Smooth muscle cell (in vitro differentiated cells): ENCODE measurements at regions not wholly inside any gene's neighbourhood (a gene's known extent, or its start where the extent isn't known, plus 50 kb on each side); places are given as distances from the start of the nearest gene placed in this dataset.

Experiments used
- DNase-seq: peaks from one replicate; lab custom pipeline; 2025; ENCODE audit not compliant: unreplicated experiment; lab: John Stamatoyannopoulos, UW
- H2AFZ ChIP-seq: fragments of 200-600 bp; sonication (generic); 2 replicates; pipeline ENCODE4 v1.6.0; 2016; ENCODE audit warnings: antibody characterized with exemption, low read depth, mild to moderate bottlenecking
- H3F3A ChIP-seq: fragments of 200-600 bp; sonication (generic); 2 replicates; pipeline ENCODE4 v1.6.0; 2017; ENCODE audit warnings: antibody characterized with exemption, low read depth
- H3K27ac ChIP-seq: fragments of 200-600 bp; sonication (generic); 2 replicates; pipeline ENCODE4 v1.5.1; 2016; ENCODE audit warnings: low read depth, mild to moderate bottlenecking
- H3K27me3 ChIP-seq: fragments of 200-600 bp; sonication (generic); 2 replicates; pipeline ENCODE4 v1.6.1; 2016; ENCODE audit warnings: low read depth, mild to moderate bottlenecking
- H3K36me3 ChIP-seq: fragments of 200-600 bp; sonication (generic); 2 replicates; pipeline ENCODE4 v1.5.1; 2016; ENCODE audit warnings: low read depth
- H3K4me1 ChIP-seq: fragments of 200-600 bp; sonication (generic); 2 replicates; pipeline ENCODE4 v1.5.1; 2016; ENCODE audit warnings: low read depth
- H3K4me2 ChIP-seq: fragments of 200-600 bp; sonication (generic); 2 replicates; pipeline ENCODE4 v1.6.0; 2016; ENCODE audit warnings: mild to moderate bottlenecking
- H3K4me3 ChIP-seq: fragments of 200-600 bp; sonication (generic); 2 replicates; pipeline ENCODE4 v1.5.1; 2016; ENCODE audit warnings: mild to moderate bottlenecking
- H3K79me2 ChIP-seq: fragments of 200-600 bp; sonication (generic); 2 replicates; pipeline ENCODE4 v1.6.0; 2016; ENCODE audit warnings: low read depth, mild to moderate bottlenecking
- H3K9ac ChIP-seq: fragments of 200-600 bp; sonication (generic); 2 replicates; pipeline ENCODE4 v1.6.0; 2016; ENCODE audit warnings: low read depth
- H3K9me3 ChIP-seq: fragments of 200-600 bp; sonication (generic); replicated peaks from 2 replicates; pipeline ENCODE4 v1.5.1; 2016; ENCODE audit warnings: low read depth
- H4K20me1 ChIP-seq: fragments of 200-600 bp; sonication (generic); 2 replicates; pipeline ENCODE4 v1.6.0; 2016; ENCODE audit warnings: low read depth
- WGBS: methylation state at CpG from one replicate; pipeline ENCODE4 v1.1.7; 2016; ENCODE audit warnings: low lambda C conversion rate; 5-methylcytosine and 5-hydroxymethylcytosine counted together
- TF ChIP-seq, protein P1 (sequence below): fragments of 200-600 bp; sonication (generic); IDR thresholded peaks from 2 replicates; pipeline ENCODE4 v1.5.1; 2017; ENCODE audit warnings: borderline replicate concordance, mild to moderate bottlenecking, antibody characterized with exemption; ENCODE audit not compliant: insufficient read depth, poor library complexity, severe bottlenecking

DNA sequence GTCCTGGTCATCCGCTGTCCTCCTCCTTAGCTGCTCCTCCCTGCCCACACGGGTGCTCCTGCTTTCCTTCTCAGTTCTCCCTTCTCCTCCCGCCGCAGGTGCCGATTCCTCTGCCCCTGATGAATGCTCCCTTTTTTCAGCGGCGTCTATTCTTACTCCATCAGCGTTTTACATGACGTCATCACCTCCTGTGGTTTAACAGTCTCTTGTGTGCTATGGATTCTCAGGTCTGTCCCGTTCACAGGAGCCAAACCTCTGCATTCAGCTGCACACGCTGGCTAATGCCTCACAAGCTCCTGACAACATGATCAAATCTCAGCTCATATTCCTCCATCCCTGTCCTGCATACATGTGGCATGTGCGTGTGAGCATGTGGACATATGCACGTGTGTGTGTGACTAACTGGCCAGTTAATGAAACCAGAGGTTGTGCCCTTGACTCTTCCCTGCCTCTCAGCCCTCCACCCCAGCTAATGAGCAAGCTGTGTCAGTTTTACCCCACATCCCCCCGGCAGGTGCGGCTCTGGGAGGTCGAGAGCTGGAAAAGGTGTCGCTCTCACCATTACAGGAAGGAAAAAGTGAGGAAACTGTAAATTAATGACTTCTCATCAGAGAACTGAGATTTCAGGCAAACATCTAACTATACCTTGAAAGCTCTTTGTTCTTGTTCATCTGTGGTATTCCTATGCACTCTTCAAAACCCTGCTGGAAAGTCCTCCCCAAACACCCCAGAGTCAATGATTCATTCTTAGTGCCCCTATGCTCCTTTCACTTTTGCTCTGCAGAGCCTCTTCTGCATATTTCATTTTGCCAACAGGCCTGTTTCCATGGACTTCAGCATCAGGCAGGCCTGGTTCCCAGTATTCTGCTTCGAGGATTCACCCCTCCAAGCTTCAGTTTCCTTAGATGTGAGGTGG is 163.1 kb downstream of the TTLL2 start:
- Histone ChIP-seq H3F3A (no peaks in the 10 kb centered on the region), H2AFZ (no peak overlapping the region), H3K4me2 (no peak overlapping the region), H3K27ac (no peak overlapping the region), H3K36me3 (no peaks in the 10 kb centered on the region), H3K79me2 (no peaks in the 10 kb centered on the region), H3K27me3 (no peaks in the 10 kb centered on the region), H3K9me3 (no peaks in the 10 kb centered on the region), H3K9ac (no peak overlapping the region), H4K20me1 (no peaks in the 10 kb centered on the region), H3K4me3 (no peak overlapping the region), H3K4me1 (peaks cover 6% of the 10 kb centered on the region)
- TF ChIP-seq, protein P1, sequence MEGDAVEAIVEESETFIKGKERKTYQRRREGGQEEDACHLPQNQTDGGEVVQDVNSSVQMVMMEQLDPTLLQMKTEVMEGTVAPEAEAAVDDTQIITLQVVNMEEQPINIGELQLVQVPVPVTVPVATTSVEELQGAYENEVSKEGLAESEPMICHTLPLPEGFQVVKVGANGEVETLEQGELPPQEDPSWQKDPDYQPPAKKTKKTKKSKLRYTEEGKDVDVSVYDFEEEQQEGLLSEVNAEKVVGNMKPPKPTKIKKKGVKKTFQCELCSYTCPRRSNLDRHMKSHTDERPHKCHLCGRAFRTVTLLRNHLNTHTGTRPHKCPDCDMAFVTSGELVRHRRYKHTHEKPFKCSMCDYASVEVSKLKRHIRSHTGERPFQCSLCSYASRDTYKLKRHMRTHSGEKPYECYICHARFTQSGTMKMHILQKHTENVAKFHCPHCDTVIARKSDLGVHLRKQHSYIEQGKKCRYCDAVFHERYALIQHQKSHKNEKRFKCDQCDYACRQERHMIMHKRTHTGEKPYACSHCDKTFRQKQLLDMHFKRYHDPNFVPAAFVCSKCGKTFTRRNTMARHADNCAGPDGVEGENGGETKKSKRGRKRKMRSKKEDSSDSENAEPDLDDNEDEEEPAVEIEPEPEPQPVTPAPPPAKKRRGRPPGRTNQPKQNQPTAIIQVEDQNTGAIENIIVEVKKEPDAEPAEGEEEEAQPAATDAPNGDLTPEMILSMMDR: no peak
- no peak for DNase-seq
- 85% methylated on average over 18 of the region's 18 CpGs for WGBS

DNA sequence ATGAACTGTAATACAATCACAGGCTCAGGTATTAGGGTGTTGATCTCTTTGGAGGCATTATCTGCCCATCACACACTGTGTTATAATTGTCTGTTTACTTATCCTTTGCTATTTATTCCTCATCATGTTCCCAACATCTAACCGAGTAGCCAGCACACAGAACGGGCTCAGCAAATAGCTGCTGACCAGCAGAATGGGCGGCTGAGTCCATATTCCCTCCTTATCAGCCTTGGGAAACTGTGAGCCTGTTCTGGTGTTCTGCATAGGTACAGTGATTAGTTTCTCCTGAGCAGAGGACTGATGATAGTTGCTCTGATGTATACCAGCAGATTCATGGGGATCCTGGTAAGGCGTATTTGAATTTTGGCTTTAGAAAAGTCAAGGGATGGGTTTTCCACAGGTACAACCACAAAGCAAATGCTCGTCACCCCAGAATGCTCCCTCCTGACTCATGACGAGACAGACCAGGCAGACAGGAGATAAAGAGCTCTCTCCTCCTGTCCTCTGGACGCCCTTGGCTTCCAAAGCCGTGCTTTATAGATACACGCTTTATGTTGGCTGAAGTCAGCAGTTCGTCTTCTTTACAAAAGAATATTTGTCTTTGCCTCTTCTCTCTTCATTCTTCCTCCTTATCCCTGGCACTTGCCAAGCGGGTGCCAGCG is 166.7 kb downstream of the TTLL2 start:
- DNase-seq: no peak
- Histone ChIP-seq H3K4me3 (peak overlapping the region; percentile 25), H3K79me2 (no peaks in the 10 kb centered on the region), H3K9ac (peak overlapping the region; percentile 37), H3K4me2 (peak overlapping the region; percentile 72), H3K9me3 (no peaks in the 10 kb centered on the region), H3K27ac (peak overlapping the region; percentile 72), H3K27me3 (no peaks in the 10 kb centered on the region), H2AFZ (no peak overlapping the region), H4K20me1 (no peaks in the 10 kb centered on the region), H3K36me3 (no peaks in the 10 kb centered on the region), H3F3A (no peaks in the 10 kb centered on the region), H3K4me1 (peaks cover 6% of the 10 kb centered on the region)
- 52% methylated on average over 12 of the region's 12 CpGs for WGBS
- TF ChIP-seq, protein P1: no peak

DNA sequence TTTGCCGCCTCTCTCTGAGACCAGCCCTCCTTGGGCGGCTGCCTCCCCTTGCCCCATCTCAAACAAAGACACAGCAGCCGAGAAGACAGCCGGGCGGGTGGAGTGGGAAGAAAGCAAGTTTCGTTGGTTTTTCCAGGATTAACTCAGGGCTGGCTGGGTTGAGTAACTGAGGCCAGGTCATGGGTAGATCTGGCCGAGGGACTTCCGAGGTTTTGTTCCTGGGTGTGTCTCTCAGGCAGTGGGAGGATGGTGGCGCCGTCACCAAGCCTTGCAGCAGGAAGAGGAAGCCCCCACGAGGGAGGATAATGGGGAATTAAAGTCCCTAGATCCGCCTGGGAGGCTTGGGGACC is 167.2 kb downstream of the TTLL2 start:
- no peak for DNase-seq
- H3K4me1 ChIP-seq: peaks cover 6% of the 10 kb centered on the region
- no peaks in the 10 kb centered on the region for H3K36me3 ChIP-seq
- H2AFZ ChIP-seq: no peak overlapping the region
- H3K9me3 ChIP-seq: no peaks in the 10 kb centered on the region
- H3K9ac ChIP-seq: peak overlapping the region; percentile 37
- TF ChIP-seq, protein P1: no peak
- peak overlapping the region; percentile 72 for H3K27ac ChIP-seq
- no peaks in the 10 kb centered on the region for H4K20me1 ChIP-seq
- peak overlapping the region; percentile 25 for H3K4me3 ChIP-seq
- H3F3A ChIP-seq: no peaks in the 10 kb centered on the region
- peak overlapping the region; percentile 72 for H3K4me2 ChIP-seq
- H3K79me2 ChIP-seq: no peaks in the 10 kb centered on the region
- no peaks in the 10 kb centered on the region for H3K27me3 ChIP-seq
- WGBS: 44% methylated on average over 12 of the region's 12 CpGs
